ENCODE measurements at regions not wholly inside any gene's neighbourhood (a gene's known extent, or its start where the extent isn't known, plus 50 kb on each side); places are given as distances from the start of the nearest gene placed in this dataset.

GRCh38 chr2:40886100-40886499 lies 434.2 kb upstream of the SLC8A1 start:
- in situ Hi-C loops (cut with MboI; ENCODE audit: low sequenced_read_pairs): no loop called here

DNA sequence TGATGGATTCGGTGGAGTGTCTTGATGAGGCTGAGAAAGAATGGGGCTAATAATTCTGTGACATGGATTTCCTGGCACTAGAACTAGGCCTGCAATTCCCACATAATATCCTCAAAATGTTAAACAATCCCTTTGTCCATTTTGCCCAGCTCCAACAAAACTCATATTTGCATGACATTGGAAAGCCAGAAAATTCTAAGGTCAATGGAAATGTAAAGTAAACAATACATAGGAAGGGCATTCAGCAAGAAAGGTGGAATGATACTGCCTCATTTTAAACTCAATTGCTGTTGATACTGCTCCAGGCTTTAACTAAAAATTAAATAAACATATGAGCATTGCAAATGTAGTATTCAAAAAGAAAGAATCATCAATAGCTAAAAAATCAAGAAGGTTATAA lies 434.8 kb upstream of the SLC8A1 start:
- in situ Hi-C loops (cut with MboI; ENCODE audit: low sequenced_read_pairs): no loop called here

GRCh38 chr2:40896358-40896757 lies 444.5 kb upstream of the SLC8A1 start:
- in situ Hi-C loops (cut with MboI; ENCODE audit: low sequenced_read_pairs): no loop called here

DNA sequence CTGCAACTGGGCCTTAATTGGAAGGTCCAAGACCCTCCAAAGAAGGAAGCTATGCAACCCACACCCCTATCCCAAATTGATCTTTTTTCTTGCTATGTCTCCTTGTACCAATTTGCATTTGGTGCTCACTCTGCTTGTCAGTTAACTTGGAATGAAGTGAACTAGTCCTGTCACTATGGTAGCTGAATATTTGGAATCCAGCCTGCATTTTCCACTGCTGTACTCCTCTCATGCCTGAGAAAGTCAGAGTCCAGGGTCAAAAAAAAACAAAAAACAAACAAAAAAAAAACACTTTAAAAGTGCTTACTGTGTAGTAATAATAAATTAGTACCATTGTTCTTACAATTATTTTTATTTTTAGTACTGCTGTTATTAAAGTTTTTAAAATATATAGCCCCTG lies 462.8 kb upstream of the SLC8A1 start:
- in situ Hi-C loops (cut with MboI; ENCODE audit: low sequenced_read_pairs): no loop called here

DNA sequence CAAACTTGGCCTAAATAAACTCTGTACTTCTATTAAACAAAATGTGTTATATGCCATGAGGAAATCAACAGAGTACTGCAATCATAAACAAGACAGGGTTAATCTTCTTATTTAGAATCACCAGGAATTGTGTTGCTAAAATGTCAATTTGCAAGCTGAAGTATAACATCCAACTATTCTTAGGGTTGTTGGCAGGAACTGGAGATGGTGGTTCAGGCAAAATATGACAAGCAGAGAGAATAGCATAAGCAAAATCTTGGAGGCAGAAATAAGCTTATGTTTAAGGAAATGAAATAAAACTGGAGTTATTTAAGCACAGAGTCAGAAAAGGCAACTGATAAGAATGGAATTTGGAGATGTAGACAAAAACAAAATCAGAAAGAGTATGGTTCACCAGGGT lies 463.8 kb upstream of the SLC8A1 start:
- in situ Hi-C loops (cut with MboI; ENCODE audit: low sequenced_read_pairs): no loop called here

- in situ Hi-C loops (cut with MboI; ENCODE audit: low sequenced_read_pairs): no loop called here
Observed at GRCh38 chr2:40935349-40935748, 483.5 kb upstream of the SLC8A1 start.

- in situ Hi-C loops (cut with MboI; ENCODE audit: low sequenced_read_pairs): no loop called here
Observed at GRCh38 chr2:40937284-40937683, 485.4 kb upstream of the SLC8A1 start.

GRCh38 chr2:40953341-40953740 lies 501.5 kb upstream of the SLC8A1 start:
- in situ Hi-C loops (cut with MboI; ENCODE audit: low sequenced_read_pairs): no loop called here

DNA sequence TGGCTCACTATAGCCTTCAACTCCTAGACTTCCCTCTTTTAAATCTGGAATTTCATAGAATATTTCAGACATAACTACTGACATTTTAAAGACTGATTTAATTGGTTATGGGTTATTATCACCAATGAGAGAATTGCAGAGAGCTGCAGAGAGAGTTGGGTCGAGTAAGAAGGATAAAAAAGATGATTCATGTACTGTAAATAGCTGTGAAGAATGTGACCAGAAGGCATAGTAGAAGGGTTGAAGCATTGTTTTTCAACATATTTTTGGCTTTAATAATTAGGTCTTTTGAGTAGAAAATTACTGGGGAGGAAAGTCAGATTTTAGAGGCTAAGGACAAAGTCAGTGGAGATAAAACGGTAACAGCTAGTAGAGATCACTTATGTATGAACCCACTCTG lies 503.2 kb upstream of the SLC8A1 start:
- in situ Hi-C loops (cut with MboI; ENCODE audit: low sequenced_read_pairs): no loop called here

DNA sequence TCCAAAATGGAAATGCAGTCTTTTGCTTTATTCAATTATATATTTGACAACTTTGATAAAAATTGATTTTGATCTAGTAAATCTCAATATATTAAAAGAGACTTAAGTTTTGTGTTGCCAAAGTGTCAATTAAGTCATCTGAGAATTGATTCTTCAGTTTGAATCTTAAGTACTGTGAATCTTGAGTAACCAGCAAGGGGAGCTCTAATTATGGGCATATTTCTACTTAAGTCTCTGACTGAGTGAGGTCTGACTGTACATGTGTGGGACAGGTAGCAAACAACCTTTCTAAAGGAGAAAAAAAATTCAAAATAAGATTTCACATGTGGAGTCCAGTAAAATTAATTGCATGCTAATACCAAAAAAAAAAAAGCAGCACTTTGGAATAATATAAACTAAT lies 503.7 kb upstream of the SLC8A1 start:
- in situ Hi-C loops (cut with MboI; ENCODE audit: low sequenced_read_pairs): no loop called here

DNA sequence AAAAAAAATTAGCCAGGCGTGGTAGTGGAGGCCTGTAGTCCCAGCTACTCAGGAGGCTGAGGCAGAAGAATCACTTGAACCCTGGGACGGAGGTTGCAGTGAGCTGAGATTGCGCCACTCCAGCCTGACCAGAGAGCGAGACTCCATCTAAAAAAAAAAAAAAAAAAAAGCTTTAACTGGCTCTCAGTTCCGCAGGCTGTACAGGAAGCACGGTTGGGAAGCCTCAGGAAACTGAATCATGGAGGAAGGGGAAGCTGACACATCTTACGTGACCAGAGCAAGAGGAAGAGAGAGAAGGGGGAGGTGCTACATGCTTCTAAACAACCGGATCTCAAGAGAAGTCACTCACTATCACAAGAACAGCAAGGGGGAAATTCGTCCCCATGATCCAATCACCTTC lies 505.6 kb upstream of the SLC8A1 start:
- in situ Hi-C loops (cut with MboI; ENCODE audit: low sequenced_read_pairs): no loop called here

DNA sequence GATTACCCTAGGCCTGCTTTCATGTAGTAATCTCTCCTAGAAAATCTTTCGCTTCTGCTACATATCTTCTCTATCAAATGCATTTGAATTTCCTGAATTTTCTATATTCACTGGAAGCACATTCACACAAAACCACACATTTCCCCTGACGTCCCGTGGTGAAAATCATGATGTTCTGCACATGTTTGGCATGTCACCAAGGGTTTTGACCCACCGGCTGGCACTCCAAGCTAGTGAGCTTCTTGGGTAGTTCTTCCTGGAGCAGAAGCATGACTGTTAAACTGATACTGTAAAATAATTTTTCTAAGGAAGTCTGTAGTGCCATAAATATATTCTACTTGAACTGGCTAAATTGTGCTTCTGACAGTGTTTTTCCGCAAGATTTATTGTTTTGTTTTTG lies 510.1 kb upstream of the SLC8A1 start:
- in situ Hi-C loops (cut with MboI; ENCODE audit: low sequenced_read_pairs): no loop called here

- in situ Hi-C loops (cut with MboI; ENCODE audit: low sequenced_read_pairs): no loop called here
Observed at GRCh38 chr2:40964509-40965250, 512.8 kb upstream of the SLC8A1 start.

DNA sequence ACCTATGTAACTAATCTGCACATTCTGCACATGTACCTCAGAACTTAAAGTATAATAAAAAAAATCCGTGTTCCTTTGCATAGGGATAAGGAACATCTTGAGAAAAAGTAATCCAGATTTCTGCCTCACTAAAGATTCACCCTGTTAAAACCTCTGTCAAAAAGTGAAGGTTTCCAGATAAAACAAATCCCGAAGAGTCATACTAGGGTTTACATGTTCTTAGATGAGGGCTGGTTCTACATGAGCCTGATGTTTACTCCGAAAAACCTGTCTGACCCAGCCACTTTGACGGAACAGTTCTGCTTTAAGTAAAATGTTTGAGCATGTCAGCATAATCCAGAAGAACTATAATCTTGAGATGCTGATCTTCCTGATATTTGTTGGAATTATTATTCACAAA lies 515.6 kb upstream of the SLC8A1 start:
- in situ Hi-C loops (cut with MboI; ENCODE audit: low sequenced_read_pairs): no loop called here

DNA sequence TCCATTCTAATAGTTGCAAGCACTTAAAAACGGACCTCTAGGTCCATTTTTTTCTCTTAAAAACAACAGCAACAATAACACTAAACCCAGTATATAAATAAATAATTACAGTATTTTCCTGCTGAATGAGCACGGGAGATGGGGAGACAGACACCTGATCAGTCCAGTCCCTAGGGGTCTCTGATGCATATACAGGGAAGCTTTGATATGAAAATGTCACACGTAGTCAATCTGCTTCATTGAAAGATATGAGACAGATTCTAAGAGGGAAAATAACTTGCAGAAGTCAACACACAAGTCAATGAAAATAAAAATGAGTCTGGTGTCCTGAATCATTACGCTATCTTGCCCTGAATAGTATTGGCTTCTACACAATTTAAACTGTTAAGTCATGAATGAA lies 523.3 kb upstream of the SLC8A1 start:
- in situ Hi-C loops (cut with MboI; ENCODE audit: low sequenced_read_pairs): no loop called here

DNA sequence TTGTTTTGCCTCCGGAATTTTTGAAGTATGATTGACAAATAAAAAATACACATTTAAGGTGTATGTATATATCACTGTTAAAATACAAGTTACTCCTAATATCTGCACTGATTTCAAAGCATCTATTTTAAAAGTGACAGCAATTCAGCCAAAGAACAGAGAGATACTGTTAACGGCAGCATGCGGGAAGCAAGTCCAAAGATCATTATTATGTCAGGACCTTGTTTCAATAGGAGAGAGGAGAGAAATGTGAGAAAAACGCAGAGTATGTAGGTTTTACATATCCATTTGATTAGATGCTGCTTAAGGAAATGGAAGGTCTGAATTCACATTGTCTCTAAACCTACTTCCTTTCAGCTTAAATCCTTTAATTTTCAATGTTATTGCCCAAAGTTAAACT lies 545.5 kb upstream of the SLC8A1 start:
- in situ Hi-C loops (cut with MboI; ENCODE audit: low sequenced_read_pairs): no loop called here

DNA sequence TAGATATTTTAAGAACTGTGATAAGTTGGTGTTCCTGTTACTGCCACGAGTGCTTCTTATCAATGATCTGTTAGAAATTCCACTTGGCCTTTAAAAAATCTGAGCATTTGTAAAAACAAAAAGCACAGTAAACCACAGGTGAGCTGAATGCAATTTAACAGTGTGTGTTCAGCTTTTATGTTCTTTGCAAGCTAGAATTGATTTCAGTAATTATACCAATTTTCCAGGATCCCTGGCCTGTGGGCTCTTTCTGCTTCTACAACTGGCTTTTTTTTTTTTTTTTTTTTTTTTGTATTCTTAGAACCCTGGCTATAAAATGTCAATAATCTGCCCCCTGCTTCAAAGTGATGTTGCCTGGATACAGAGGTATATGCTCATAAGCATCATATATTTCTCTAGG lies 548.5 kb upstream of the SLC8A1 start:
- in situ Hi-C loops (cut with MboI; ENCODE audit: low sequenced_read_pairs): no loop called here

GRCh38 chr2:41000906-41001305 lies 549.0 kb upstream of the SLC8A1 start:
- in situ Hi-C loops (cut with MboI; ENCODE audit: low sequenced_read_pairs): no loop called here

DNA sequence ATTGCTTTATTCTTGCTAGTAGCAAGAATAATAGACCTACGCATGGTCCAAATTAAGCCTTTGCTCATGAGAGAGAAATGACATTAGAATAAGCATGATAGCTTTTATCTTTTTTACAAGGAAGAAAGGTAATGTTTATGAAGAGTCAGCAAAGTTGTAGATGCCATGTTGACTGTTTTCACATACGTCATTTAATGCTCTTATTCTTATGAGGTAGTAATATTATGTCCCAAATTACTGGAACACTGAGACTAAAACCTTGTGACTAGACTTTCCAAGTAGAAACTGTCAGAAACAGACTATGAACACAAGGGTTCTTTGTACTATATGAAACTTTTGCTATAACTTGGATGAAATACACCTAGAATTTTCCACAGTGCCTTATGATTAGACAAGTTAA lies 552.8 kb upstream of the SLC8A1 start:
- in situ Hi-C loops (cut with MboI; ENCODE audit: low sequenced_read_pairs): no loop called here

DNA sequence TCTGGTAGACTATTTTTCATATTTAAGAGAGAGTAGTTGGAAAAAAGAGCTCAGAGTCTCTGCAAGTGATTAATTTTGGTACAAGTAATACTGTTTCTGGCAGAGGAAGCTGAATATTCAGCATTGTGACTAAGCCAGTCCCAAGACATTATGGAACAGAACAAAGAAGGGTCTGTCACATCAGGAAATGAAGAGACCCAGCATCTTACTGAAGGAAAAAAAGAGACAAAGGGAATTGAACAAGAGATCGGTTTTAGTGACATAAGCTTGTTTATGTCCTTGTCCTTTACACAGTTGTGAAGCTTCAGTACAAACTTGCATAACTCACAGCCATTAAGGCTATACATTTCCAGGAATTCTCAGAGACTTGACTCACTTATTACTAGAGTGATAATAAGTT lies 568.5 kb upstream of the SLC8A1 start:
- in situ Hi-C loops (cut with MboI; ENCODE audit: low sequenced_read_pairs): no loop called here

GRCh38 chr2:41024816-41025215 lies 572.9 kb upstream of the SLC8A1 start:
- in situ Hi-C loops (cut with MboI; ENCODE audit: low sequenced_read_pairs): no loop called here

DNA sequence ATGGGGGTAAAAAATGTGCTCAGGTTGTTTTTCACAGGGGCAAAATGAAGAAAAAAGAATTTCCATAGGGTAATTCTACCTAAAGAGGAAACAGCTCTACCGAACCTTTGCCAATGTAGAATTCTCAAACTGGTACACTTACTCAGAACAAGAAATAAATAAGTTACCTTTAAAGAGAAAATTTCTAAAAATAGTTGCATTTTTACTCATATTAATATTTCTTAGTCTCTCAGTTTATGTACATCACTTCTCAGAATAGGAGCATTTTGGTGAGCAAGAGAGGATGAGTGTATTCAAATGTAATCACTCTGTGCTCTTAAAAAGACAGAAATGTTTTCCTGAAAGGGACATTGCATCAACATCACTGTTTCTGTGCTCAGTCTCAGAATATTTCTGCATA lies 574.7 kb upstream of the SLC8A1 start:
- in situ Hi-C loops (cut with MboI; ENCODE audit: low sequenced_read_pairs): no loop called here

DNA sequence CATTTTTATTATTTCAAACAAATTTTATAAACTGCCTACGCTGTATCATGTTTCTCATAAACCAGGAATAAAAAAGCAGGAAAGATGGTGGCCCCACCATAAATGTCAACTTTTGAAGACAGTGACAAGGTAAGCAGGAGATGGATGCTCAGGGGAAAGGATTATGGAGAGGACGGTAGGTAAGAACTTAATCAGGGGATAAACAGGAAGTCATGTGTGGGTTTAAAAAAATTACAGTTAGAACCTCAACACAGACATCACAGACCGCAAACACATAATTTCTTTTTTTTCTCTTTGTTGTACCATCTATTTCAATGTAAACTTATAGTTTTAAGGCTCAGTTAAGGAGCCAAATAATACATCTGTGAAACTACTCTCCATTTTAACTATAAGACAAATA lies 575.2 kb upstream of the SLC8A1 start:
- in situ Hi-C loops (cut with MboI; ENCODE audit: low sequenced_read_pairs): no loop called here
